ENCODE measurements at regions not wholly inside any gene's neighbourhood (a gene's known extent, or its start where the extent isn't known, plus 50 kb on each side); places are given as distances from the start of the nearest gene placed in this dataset.

DNA sequence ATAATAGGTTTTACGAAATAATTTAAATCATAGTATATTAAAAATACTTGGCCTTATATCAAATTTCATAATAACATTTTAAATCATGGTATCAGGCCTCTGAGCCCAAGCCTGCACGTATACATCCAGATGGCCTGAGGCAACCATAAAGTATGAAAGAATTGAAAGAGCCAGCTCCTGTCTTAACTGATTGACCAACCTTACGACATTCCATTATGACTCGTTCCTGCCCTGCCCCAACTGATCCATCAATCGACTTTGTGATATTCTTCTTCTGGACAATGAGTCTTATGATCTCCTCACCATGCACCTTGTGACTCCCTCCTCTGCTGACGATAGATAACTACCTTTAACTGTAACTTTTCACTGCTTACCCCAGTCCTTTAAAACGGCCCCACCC is 545.0 kb downstream of the MTRR start:
- H3K27ac ChIP-seq (ENCODE audit: insufficient read depth in 1 of 2, low read depth in 1 of 2, low read length in 2 of 2, poor library complexity in 1 of 2, severe bottlenecking in 2 of 2) = no peak overlapping the region
- 93% methylated on average over 6 of the region's 7 CpGs for WGBS (ENCODE audit: insufficient coverage)
- H3K4me3 ChIP-seq (ENCODE audit: control insufficient read depth in 1 of 7, extremely low read depth in 1 of 7, insufficient read depth in 4 of 7, low read depth in 2 of 7, low read length in 6 of 7) = no peak overlapping the region
- ChIA-PET POLR2A (interaction anchor here (0.5 kb wide), 1 partner anchor 31 kb away, joined by 4 read pairs; no protein-coding TSS in a partner anchor), CTCF (no interaction called here)
- H3K9me3 ChIP-seq (ENCODE audit: control extremely low read depth in 1 of 5, control insufficient read depth in 4 of 5, insufficient read depth in 2 of 5, low read depth in 1 of 5, low read length in 4 of 5) = no peaks in the 10 kb centered on the region
- H3K4me1 ChIP-seq (ENCODE audit: control extremely low read depth in 1 of 4, control insufficient read depth in 4 of 4, insufficient read depth in 4 of 4, low read length in 3 of 4) = no peaks in the 10 kb centered on the region
- DNase-seq = no peak
- H3K36me3 ChIP-seq (ENCODE audit: control insufficient read depth in 4 of 4, insufficient read depth in 4 of 4, low read length in 3 of 4) = no peaks in the 10 kb centered on the region
- peaks cover 0 to 2% (median 0%) of the 10 kb centered on the region in 5 experiments for H3K27me3 ChIP-seq (replicated peaks in 2 of 5; ENCODE audit: control insufficient read depth in 4 of 5, insufficient read depth in 5 of 5, low read length in 4 of 5)

DNA sequence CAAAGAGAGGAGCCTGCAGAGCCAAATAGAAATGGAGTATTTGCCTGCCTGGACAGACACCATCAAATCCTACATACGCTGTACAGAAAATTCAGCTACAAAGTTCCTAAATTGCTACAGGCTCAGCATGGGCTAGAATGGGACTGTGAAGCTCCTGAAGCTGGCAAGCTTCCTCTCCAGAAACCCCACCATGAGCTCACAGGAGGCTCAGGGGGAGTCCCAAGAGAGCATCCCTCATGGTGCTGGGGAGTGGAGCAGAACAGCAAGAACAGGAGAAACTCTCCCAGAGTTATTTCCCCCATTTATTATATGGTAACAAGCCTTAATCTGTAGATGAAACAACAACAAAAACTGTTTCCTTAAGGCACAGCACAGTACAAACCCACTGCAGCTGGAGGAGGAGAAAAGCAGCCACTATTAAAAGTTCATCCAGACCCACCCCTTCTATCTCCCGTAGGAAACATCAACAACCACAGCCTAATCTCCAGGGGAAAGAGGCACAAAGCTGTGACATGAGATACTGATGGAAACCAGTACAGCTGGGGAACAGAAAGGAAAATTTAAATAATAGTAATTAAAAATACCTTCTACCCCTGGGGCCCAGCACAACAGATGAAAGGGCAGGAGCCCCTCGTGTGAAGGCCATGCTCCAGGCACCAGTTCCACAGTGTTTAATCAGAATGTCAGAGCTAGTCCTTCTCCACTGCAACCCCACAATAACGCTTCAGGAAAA is 548.5 kb downstream of the MTRR start:
- Histone ChIP-seq H3K4me3 (ENCODE audit: control insufficient read depth in 1 of 7, extremely low read depth in 1 of 7, insufficient read depth in 4 of 7, low read depth in 2 of 7, low read length in 6 of 7) (no peak overlapping the region), H3K27ac (ENCODE audit: insufficient read depth in 1 of 2, low read depth in 1 of 2, low read length in 2 of 2, poor library complexity in 1 of 2, severe bottlenecking in 2 of 2) (no peak overlapping the region), H3K4me1 (ENCODE audit: control extremely low read depth in 1 of 4, control insufficient read depth in 4 of 4, insufficient read depth in 4 of 4, low read length in 3 of 4) (no peaks in the 10 kb centered on the region), H3K9me3 (ENCODE audit: control extremely low read depth in 1 of 5, control insufficient read depth in 4 of 5, insufficient read depth in 2 of 5, low read depth in 1 of 5, low read length in 4 of 5) (no peaks in the 10 kb centered on the region), H3K36me3 (ENCODE audit: control insufficient read depth in 4 of 4, insufficient read depth in 4 of 4, low read length in 3 of 4) (no peaks in the 10 kb centered on the region), H3K27me3 (replicated peaks in 2 of 5; ENCODE audit: control insufficient read depth in 4 of 5, insufficient read depth in 5 of 5, low read length in 4 of 5) (no peaks in the 10 kb centered on the region)
- ChIA-PET POLR2A (no interaction called here), CTCF (interaction anchor here (1.3 kb wide), 1 partner anchor 12 kb away, joined by 3 read pairs; no protein-coding TSS in a partner anchor)
- peak in 2 of 3 donors; percentile 1 to 5 for DNase-seq
- 80% methylated on average over 1 of the region's 4 CpGs for WGBS (ENCODE audit: insufficient coverage)

DNA sequence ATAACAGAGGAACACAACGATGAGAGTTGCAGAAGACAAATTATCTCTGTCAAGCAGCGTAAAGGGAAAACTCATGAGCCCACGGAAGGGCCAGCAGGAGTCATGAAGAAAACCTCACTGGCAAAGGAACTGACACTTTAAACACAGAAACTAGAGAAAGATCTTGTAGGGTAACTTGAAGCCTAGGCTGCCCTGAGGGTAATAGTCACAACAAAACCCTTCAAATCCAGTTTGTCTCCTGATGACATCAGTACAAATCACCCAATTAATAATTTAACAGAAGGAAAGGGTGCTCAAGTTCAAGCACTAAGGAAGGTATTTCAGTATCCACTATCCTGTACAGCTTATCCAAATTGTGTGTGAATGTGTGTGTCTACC is 549.1 kb downstream of the MTRR start:
- CTCF ChIA-PET = interaction anchor here (1.3 kb wide), 1 partner anchor 13 kb away, joined by 3 read pairs; no protein-coding TSS in a partner anchor
- H3K4me3 ChIP-seq (ENCODE audit: control insufficient read depth in 1 of 7, extremely low read depth in 1 of 7, insufficient read depth in 4 of 7, low read depth in 2 of 7, low read length in 6 of 7) = no peak overlapping the region
- no peak for DNase-seq
- POLR2A ChIA-PET = no interaction called here
- H3K4me1 ChIP-seq (ENCODE audit: control extremely low read depth in 1 of 4, control insufficient read depth in 4 of 4, insufficient read depth in 4 of 4, low read length in 3 of 4) = no peaks in the 10 kb centered on the region
- H3K9me3 ChIP-seq (ENCODE audit: control extremely low read depth in 1 of 5, control insufficient read depth in 4 of 5, insufficient read depth in 2 of 5, low read depth in 1 of 5, low read length in 4 of 5) = no peaks in the 10 kb centered on the region
- 63% methylated on average over 3 of the region's 3 CpGs for WGBS (ENCODE audit: insufficient coverage)
- no peaks in the 10 kb centered on the region for H3K36me3 ChIP-seq (ENCODE audit: control insufficient read depth in 4 of 4, insufficient read depth in 4 of 4, low read length in 3 of 4)
- H3K27ac ChIP-seq (ENCODE audit: insufficient read depth in 1 of 2, low read depth in 1 of 2, low read length in 2 of 2, poor library complexity in 1 of 2, severe bottlenecking in 2 of 2) = no peak overlapping the region
- no peaks in the 10 kb centered on the region for H3K27me3 ChIP-seq (replicated peaks in 2 of 5; ENCODE audit: control insufficient read depth in 4 of 5, insufficient read depth in 5 of 5, low read length in 4 of 5)

DNA sequence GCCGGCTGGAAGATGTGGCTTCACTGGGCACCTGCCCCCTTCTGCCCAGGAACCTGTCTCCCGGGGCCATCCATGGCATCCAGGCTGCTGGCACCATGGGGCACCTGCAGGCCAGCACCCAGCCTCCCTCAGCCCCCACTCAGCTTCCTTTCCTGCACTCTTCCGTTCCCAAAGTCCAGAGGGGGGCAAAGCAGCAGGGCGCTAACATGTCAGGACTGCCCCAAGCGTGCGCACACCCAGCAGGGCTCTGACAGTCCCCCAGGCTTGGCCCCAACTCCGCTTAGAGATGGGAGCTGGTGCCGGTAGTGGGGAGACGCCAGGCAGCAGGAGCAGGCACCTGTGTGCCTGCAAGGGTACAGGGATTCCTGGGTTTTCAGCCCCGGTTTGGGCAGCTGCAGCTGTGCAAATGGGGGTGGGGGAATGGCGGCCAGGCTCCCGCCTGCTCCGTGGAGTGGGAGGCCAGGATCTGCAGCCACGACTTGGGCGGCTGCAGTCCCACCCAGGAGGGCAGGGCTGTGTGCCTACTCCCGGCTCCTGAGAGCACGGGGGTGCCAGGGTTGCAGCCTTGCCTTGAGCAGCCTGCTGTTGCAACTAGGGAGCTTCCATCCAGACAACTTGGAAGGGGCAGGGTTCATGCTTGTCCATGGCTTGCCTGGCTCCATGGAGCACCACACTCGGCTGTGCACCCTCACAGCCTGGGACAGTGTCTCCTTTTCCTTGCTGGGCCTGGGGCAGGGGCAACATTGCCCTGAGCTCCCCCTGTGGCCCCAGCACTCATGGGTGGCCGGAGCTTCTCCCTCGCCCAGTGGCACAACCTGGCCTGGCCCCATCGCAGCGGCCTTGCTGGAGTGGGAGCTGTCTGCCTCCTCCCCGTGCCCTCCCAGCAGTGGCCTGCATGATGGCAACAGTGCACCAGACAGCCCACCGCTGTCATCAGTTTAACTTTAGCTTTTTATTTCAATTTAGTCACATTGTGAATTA is 561.1 kb downstream of the MTRR start:
- H3K27ac ChIP-seq (ENCODE audit: insufficient read depth in 1 of 2, low read depth in 1 of 2, low read length in 2 of 2, poor library complexity in 1 of 2, severe bottlenecking in 2 of 2) = no peak overlapping the region
- no peaks in the 10 kb centered on the region for H3K27me3 ChIP-seq (replicated peaks in 2 of 5; ENCODE audit: control insufficient read depth in 4 of 5, insufficient read depth in 5 of 5, low read length in 4 of 5)
- DNase-seq = no peak
- H3K4me1 ChIP-seq (ENCODE audit: control extremely low read depth in 1 of 4, control insufficient read depth in 4 of 4, insufficient read depth in 4 of 4, low read length in 3 of 4) = no peaks in the 10 kb centered on the region
- no peaks in the 10 kb centered on the region for H3K9me3 ChIP-seq (ENCODE audit: control extremely low read depth in 1 of 5, control insufficient read depth in 4 of 5, insufficient read depth in 2 of 5, low read depth in 1 of 5, low read length in 4 of 5)
- 98% methylated on average over 22 of the region's 24 CpGs for WGBS (ENCODE audit: insufficient coverage)
- no peaks in the 10 kb centered on the region for H3K36me3 ChIP-seq (ENCODE audit: control insufficient read depth in 4 of 4, insufficient read depth in 4 of 4, low read length in 3 of 4)
- CTCF ChIA-PET = no interaction called here
- H3K4me3 ChIP-seq (ENCODE audit: control insufficient read depth in 1 of 7, extremely low read depth in 1 of 7, insufficient read depth in 4 of 7, low read depth in 2 of 7, low read length in 6 of 7) = no peak overlapping the region
- POLR2A ChIA-PET = no interaction called here

DNA sequence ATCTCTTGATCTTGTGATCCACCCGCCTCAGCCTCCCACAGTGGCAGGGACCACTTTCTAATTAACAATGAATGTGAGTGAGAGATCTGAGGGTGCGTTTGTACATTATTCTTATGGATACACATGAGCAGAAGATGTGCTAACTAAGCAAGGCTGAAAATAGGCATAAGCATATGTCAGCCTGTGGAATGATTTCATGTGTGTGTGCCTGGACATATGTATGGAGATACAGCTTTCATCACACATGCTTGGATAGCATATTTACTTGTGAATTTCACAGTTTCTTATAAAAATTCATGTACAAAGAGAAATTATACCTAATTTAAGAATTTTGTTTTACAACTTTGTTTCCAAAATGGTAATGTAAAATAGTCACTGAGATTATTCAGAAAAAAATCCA is 565.6 kb downstream of the MTRR start:
- no peak for DNase-seq
- no peaks in the 10 kb centered on the region for H3K9me3 ChIP-seq (ENCODE audit: control extremely low read depth in 1 of 5, control insufficient read depth in 4 of 5, insufficient read depth in 2 of 5, low read depth in 1 of 5, low read length in 4 of 5)
- ChIA-PET CTCF (no interaction called here), POLR2A (no interaction called here)
- H3K36me3 ChIP-seq (ENCODE audit: control insufficient read depth in 4 of 4, insufficient read depth in 4 of 4, low read length in 3 of 4) = no peaks in the 10 kb centered on the region
- H3K4me1 ChIP-seq (ENCODE audit: control extremely low read depth in 1 of 4, control insufficient read depth in 4 of 4, insufficient read depth in 4 of 4, low read length in 3 of 4) = no peaks in the 10 kb centered on the region
- no peak overlapping the region for H3K27ac ChIP-seq (ENCODE audit: insufficient read depth in 1 of 2, low read depth in 1 of 2, low read length in 2 of 2, poor library complexity in 1 of 2, severe bottlenecking in 2 of 2)
- H3K4me3 ChIP-seq (ENCODE audit: control insufficient read depth in 1 of 7, extremely low read depth in 1 of 7, insufficient read depth in 4 of 7, low read depth in 2 of 7, low read length in 6 of 7) = no peak overlapping the region
- no CpG with 5 or more reads among the region's 2 CpGs for WGBS (ENCODE audit: insufficient coverage)
- no peaks in the 10 kb centered on the region for H3K27me3 ChIP-seq (replicated peaks in 2 of 5; ENCODE audit: control insufficient read depth in 4 of 5, insufficient read depth in 5 of 5, low read length in 4 of 5)

DNA sequence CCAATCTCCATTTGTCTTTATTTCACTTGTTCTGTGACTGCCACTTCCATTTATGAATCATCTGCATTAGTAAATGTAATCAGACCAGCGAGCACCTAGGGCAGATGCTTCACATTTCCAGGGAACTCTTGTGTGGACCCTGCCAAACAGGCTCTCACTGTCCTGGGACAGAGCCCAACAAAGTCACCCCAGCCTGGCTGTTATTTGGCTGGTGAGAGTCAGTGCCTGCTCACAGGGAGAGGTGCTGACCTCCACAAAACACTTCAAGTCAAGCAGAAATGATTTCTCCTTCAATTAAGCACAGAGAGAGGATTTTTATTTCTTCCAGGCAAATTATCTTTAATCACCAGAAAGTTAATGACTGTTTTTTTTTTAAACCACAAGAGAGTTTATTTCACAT is 568.0 kb downstream of the MTRR start:
- no peak overlapping the region for H3K27ac ChIP-seq (ENCODE audit: insufficient read depth in 1 of 2, low read depth in 1 of 2, low read length in 2 of 2, poor library complexity in 1 of 2, severe bottlenecking in 2 of 2)
- ChIA-PET CTCF (no interaction called here), POLR2A (no interaction called here)
- H3K4me1 ChIP-seq (ENCODE audit: control extremely low read depth in 1 of 4, control insufficient read depth in 4 of 4, insufficient read depth in 4 of 4, low read length in 3 of 4) = no peaks in the 10 kb centered on the region
- no peak for DNase-seq
- no peaks in the 10 kb centered on the region for H3K9me3 ChIP-seq (ENCODE audit: control extremely low read depth in 1 of 5, control insufficient read depth in 4 of 5, insufficient read depth in 2 of 5, low read depth in 1 of 5, low read length in 4 of 5)
- no peak overlapping the region for H3K4me3 ChIP-seq (ENCODE audit: control insufficient read depth in 1 of 7, extremely low read depth in 1 of 7, insufficient read depth in 4 of 7, low read depth in 2 of 7, low read length in 6 of 7)
- WGBS (ENCODE audit: insufficient coverage) = 83% methylated on average over 1 of the region's 1 CpG
- H3K36me3 ChIP-seq (ENCODE audit: control insufficient read depth in 4 of 4, insufficient read depth in 4 of 4, low read length in 3 of 4) = no peaks in the 10 kb centered on the region
- no peaks in the 10 kb centered on the region for H3K27me3 ChIP-seq (replicated peaks in 2 of 5; ENCODE audit: control insufficient read depth in 4 of 5, insufficient read depth in 5 of 5, low read length in 4 of 5)

DNA sequence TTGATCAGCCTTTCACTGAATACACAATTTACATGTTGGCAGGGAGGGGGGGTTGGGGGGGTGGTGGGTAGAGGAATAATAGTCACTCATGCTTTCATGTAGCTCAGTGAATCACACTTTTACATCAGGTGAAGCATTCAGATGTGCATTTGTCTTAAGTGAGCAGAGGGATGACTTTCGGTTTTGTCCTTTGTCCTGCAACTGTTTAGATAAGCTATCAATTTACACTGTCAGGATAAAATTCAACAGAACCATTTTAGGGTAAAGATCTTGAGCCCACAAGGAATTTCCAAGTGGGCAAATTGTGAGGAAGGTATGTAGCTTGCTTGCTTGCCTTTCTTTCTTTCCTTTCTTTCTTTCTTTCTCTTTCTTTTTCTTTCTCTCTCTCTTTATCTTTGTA is 576.2 kb downstream of the MTRR start:
- no peak for DNase-seq
- WGBS (ENCODE audit: insufficient coverage) = 100% methylated on average over 1 of the region's 1 CpG
- Histone ChIP-seq H3K27ac (ENCODE audit: insufficient read depth in 1 of 2, low read depth in 1 of 2, low read length in 2 of 2, poor library complexity in 1 of 2, severe bottlenecking in 2 of 2) (no peak overlapping the region), H3K4me3 (ENCODE audit: control insufficient read depth in 1 of 7, extremely low read depth in 1 of 7, insufficient read depth in 4 of 7, low read depth in 2 of 7, low read length in 6 of 7) (no peak overlapping the region), H3K9me3 (ENCODE audit: control extremely low read depth in 1 of 5, control insufficient read depth in 4 of 5, insufficient read depth in 2 of 5, low read depth in 1 of 5, low read length in 4 of 5) (peaks cover 0 to 7% (median 0%) of the 10 kb centered on the region in 5 experiments), H3K36me3 (ENCODE audit: control insufficient read depth in 4 of 4, insufficient read depth in 4 of 4, low read length in 3 of 4) (peaks cover 0 to 3% (median 0%) of the 10 kb centered on the region in 4 experiments), H3K27me3 (replicated peaks in 2 of 5; ENCODE audit: control insufficient read depth in 4 of 5, insufficient read depth in 5 of 5, low read length in 4 of 5) (peaks cover 0 to 2% (median 0%) of the 10 kb centered on the region in 5 experiments), H3K4me1 (ENCODE audit: control extremely low read depth in 1 of 4, control insufficient read depth in 4 of 4, insufficient read depth in 4 of 4, low read length in 3 of 4) (no peaks in the 10 kb centered on the region)
- ChIA-PET POLR2A (no interaction called here), CTCF (no interaction called here)
